GM15510 (cell line): ENCODE measurements at regions not wholly inside any gene's neighbourhood (a gene's known extent, or its start where the extent isn't known, plus 50 kb on each side); places are given as distances from the start of the nearest gene placed in this dataset.

Experiments used
- POLR2A ChIP-seq: IDR thresholded peaks from 3 replicates; pipeline ENCODE4 v1.6.1; 2011; ENCODE audit warnings: borderline replicate concordance; ENCODE audit not compliant: insufficient read length; ENCODE audit errors: extremely low read depth

DNA sequence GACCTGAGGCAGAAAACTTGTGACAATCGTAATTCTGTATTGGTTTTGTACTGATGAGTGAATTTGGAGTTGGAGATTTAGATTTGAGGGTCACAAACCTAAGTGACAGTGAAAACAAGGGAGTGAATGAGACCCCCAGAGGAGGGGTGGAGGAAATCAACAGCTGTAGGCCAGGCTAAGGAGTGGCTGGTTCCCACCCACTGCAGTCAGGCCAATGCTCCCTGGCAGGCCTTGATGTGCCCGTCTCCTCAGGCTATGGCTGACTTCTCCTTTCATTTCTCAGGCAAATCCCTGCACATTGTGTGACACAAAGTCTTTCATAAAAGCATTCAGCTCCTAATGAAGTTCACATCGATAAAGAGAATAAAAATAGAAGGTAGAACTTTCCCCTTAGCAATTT is 557.6 kb downstream of the CETN3 start:
- no peak for TF ChIP-seq POLR2A

- TF ChIP-seq POLR2A: no peak
Measured at GRCh38 chr5:89850513-89850865, 559.1 kb downstream of the CETN3 start.

DNA sequence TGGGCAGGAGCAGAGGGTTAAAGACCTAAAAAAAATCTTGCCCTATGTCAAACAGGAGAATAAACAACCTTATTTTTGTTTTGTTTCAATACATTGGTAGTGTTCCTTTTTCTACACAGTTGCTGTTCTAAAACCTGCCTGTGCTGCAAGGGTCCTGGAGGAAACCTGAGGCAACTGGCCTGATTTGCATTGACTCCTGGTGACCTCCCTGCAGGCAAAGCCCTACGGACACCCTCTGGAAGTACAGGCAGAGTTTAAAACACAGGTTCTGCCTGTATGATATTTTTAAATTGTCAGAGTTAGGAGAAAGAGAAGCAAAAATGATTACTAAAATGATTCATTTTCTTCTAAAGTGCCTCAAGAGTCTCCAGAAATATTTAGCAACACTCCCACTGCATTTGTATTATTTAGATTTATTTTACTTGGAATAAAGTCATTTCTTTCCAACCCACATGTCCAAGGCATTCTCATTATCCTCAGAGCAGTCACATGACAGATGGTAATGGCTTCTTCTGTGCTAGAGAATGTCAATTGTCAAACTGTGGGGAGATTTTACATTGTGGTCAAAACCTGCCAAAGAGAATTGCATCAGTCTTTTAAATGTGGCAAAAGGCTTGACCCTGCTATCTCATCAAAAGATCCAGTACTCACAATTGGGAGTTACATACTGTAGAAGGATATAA is 559.6 kb downstream of the CETN3 start:
- TF ChIP-seq POLR2A: no peak

- no peak for TF ChIP-seq POLR2A
Measured at GRCh38 chr5:89847743-89848142, 561.8 kb downstream of the CETN3 start.

GRCh38 chr5:89844548-89844947 is 565.0 kb downstream of the CETN3 start:
- no peak for TF ChIP-seq POLR2A

DNA sequence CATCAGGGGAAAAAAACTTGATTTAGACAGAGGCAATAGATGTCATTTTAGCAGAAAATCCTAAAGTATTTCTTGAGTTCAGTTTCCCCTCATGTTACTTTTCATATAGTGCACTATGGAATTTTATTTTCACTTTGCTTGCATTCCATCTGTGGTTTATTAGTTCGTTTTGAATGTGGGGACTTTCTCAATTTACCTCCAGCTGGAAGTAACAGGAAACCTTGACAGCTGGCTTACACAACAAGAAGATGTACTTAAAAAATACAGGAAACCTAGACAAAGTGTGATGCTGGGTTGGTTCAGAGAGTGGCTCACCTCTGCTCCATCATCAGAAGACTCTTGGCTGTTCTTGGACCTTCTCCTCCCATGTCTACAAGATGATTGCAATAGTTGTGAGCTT is 567.0 kb downstream of the CETN3 start:
- no peak for TF ChIP-seq POLR2A

- TF ChIP-seq POLR2A: no peak
Measured at GRCh38 chr5:89840906-89841305, 568.6 kb downstream of the CETN3 start.

DNA sequence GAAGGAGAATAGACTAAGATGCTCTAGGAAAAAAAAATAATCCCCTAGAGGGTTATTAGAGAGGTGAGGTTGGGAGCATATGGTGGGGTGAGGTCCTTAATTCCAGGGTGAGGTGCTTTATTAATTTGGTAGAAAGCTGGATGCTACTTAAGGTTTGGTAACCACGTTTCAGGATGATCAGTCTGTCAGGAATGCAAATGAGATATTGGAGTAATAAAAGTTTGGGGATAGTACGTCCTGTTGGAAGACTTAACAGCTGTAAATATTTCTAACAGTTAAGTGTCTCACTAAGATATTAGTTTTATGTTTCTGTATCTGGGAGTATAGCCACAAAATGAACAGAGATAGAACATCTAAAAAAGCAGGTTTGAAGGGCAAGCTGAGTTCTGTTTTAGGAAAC is 578.9 kb downstream of the CETN3 start:
- TF ChIP-seq POLR2A: no peak

- no peak for TF ChIP-seq POLR2A
Measured at GRCh38 chr5:89827960-89828359, 581.6 kb downstream of the CETN3 start.

DNA sequence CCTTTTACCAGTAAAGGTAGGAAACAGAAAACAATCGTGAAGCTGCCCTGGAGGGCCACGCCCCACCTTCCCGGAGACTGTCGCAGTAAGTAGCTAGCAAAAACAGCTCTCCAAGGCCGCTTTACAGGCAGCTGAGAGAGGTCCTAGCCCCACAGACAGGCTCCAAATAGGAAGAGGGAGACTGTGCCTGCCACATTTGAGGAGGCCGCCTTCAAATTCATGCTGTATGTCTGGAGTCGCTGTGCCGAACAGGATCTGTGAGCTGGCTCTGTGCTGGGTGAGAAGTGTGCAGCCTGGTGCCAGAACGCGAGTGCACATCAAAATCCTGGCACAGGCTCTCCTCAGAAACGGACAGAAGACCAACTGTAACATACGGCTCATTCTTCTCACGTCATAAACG is 582.2 kb downstream of the CETN3 start:
- no peak for TF ChIP-seq POLR2A

DNA sequence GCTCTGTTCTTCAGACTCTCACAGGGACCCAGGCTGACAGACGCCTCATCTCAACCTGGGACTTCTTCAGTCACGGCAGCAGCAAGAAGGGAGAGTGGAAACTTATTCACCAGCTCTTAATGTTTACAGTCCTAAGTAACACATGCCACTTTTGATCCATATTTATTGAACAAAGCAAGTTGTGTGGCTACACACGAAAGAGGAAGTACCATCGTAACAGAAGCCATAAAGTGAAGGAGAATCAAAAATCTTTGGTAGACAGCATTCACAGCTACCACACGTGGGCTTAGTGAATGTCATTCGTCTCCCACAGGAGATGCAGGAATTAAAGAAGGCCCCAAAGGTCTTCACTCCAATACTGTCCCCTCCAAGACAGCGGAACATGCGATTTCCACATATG is 582.6 kb downstream of the CETN3 start:
- TF ChIP-seq POLR2A: no peak

DNA sequence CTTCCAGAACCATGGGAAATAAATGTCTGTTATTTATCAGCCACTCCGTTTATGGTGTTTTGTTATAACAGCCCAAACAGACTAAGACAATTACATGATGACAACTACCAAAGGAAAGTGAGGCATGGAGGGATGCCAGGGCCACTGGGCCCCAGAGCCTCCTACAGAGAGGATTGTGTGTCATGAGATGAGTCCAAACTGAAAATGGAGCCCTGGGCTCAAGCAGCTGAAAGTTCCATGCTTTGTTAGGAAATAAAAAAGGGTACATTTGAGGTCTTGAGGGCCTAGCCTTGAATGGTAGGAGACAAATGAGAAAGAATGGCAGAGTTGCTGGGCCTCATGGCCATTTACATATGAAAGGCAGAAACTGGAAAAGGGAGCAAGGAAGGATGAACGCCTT is 586.5 kb downstream of the CETN3 start:
- TF ChIP-seq POLR2A: no peak

- TF ChIP-seq POLR2A: no peak
Measured at GRCh38 chr5:89817841-89818240, 591.7 kb downstream of the CETN3 start.

DNA sequence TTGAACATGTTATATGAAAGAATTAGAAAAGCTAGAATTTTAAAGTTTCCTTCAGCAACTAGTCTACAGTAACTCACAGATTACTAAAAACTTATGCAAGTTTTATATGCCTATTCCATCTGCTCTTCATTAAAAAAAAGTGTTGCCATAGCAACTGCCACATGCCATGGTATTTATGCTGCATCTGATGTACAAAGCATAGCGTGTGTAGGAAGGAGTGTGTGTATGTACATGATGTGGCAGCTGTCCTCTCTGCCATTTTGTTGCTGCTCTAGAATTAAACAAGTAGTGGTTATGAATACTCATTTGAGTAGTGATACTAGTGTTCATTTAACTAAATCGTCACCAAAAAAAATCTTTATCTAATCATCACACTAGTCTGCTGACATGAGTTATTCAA is 593.5 kb downstream of the CETN3 start:
- TF ChIP-seq POLR2A: no peak

- no peak for TF ChIP-seq POLR2A
Measured at GRCh38 chr5:89777758-89778157, 631.8 kb downstream of the CETN3 start.

DNA sequence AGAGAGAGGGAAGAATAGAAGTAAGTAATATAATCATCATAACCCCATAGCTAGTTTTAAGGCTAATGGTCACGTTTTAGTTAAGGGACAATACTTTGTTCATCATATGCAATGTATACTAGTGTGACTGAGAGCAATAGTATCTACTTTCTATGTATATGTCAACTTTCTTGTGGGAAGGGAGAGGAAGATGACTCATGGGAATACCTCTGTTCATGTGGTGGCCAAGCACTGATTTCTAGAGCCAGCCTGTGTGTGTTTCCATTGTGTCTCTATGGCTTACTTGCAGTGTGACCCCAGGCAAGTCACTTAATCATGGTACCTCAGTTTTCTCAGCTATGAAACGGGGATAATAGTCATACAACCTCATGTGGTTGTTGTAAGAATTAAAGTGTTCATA is 639.6 kb downstream of the CETN3 start:
- no peak for TF ChIP-seq POLR2A

DNA sequence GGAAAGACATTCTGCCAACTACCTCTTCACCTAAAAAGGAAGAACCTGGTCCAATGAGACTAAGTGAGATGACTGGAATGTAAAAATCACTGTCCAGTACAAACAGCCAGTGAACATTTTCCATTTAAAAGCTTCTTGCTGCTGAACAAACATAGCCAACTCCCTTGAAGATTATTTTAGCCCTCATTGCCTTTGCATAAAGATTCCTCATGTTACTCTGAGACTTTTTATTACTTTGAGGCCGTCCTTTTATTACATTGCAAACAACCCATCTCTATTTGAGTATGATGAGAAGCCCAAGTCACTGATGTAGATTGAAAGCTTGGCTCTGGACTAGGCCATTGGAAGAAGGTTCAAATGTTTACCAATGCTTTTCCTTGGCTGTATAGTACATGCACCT is 649.8 kb downstream of the CETN3 start:
- TF ChIP-seq POLR2A: no peak
